ENCODE measurements at regions not wholly inside any gene's neighbourhood (a gene's known extent, or its start where the extent isn't known, plus 50 kb on each side); places are given as distances from the start of the nearest gene placed in this dataset.

DNA sequence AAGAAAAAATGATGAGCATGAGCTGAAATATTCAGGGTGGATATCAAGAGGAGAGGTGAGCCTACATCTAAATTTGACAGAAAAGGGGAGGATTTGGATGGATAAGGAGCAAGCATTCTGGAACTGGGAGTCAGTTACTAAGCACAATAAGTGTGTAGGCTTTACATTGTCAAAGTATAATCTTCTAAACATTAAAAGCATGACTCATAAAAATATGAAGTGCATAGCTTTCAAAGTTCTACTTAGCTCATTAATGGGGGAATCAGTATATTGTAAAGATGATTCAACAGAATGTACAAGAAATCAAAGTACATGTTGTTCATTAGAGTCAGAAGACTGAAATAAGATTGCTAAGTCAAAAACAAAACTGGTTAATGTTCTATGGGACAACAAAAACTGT, 248.0 kb upstream of the GAS1 start:
- DNase-seq (ENCODE audit: extremely low spot score): no peak
- no peak for TF ChIP-seq ZNF384 (IDR thresholded peaks at IDR 0.05)
- CTCF ChIA-PET: no interaction called here
- POLR2A ChIA-PET: no interaction called here

DNA sequence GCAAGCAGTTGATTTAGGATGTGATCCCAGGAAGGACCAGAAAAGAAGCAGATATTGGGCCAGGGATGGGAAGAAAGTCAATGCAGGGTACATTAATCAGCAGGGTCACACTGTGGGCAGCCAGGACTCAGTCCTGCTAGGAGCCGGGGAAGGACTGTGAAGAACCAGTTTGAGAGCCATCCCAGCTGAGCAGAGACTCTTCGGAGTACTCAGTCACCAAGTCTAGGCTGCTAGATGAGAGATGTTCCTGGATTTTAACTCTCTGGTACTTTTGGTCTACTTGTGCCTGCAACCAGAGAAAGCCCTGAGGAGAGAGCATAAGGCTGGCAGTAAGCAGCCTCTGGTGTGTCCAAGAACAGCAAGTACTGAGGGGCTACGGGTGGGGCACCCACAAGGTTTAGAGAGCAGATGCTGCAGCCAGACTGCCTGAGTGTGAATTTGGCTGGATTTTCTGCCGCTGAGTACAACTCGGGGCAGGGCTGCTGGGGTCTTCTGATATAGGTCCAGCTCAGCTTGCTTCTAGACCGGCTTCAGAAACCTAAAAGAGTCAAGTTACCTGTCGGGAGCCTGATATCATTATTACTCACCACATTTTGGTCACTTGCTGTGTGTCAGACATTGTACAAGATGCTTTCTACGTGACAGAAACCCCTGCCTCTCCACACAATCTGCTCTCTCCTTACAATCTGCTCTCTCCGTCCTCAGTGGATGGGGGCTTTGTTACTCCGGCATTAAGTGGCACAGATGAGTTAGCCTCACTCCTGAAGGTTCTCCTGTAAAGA, 250.2 kb upstream of the GAS1 start:
- POLR2A ChIA-PET: no interaction called here
- CTCF ChIA-PET: no interaction called here

DNA sequence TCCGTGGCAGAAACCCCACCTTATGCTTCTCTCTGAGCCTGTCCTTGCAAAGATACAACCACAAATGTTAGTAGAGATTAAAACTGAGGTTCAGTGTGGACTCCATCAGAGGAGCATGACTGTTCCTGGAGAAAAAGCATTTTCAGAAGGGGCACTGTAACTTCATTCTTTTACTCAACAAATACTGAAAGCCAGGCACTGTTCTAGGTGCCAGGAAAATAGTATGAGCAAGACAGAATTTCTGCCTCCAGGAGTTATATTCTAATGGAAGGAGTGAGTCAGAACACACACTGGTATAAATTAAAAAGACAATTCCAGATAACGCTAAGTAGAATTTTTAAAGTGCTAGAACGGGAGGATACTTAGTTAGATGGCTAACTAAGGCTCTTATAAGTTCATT, 251.4 kb upstream of the GAS1 start:
- no peak for DNase-seq (ENCODE audit: extremely low spot score)
- POLR2A ChIA-PET: no interaction called here
- TF ChIP-seq ELF4 (IDR thresholded peaks at IDR 0.05) (no peak), CTBP1 (IDR thresholded peaks at IDR 0.05; ENCODE audit: borderline replicate concordance) (no peak), ZNF384 (IDR thresholded peaks at IDR 0.05) (no peak), L3MBTL2 (conservative IDR thresholded peaks at IDR 0.05) (no peak), SUZ12 (IDR thresholded peaks at IDR 0.05) (no peak), NFRKB (IDR thresholded peaks at IDR 0.05) (no peak), TARDBP (IDR thresholded peaks at IDR 0.05) (no peak), ARNT (IDR thresholded peaks at IDR 0.05) (no peak), BHLHE40 (IDR thresholded peaks at IDR 0.05; ENCODE audit: borderline replicate concordance) (no peak), LEF1 (IDR thresholded peaks at IDR 0.05; ENCODE audit: borderline replicate concordance) (no peak), FOXA1 (IDR thresholded peaks at IDR 0.05) (no peak), SP1 (IDR thresholded peaks at IDR 0.05) (no peak), HDGF (IDR thresholded peaks at IDR 0.05; ENCODE audit: borderline replicate concordance) (no peak), FOXK2 (IDR thresholded peaks at IDR 0.05) (no peak), FOXM1 (IDR thresholded peaks at IDR 0.05; ENCODE audit: borderline replicate concordance) (no peak)
- TF ChIP-seq, protein P1, sequence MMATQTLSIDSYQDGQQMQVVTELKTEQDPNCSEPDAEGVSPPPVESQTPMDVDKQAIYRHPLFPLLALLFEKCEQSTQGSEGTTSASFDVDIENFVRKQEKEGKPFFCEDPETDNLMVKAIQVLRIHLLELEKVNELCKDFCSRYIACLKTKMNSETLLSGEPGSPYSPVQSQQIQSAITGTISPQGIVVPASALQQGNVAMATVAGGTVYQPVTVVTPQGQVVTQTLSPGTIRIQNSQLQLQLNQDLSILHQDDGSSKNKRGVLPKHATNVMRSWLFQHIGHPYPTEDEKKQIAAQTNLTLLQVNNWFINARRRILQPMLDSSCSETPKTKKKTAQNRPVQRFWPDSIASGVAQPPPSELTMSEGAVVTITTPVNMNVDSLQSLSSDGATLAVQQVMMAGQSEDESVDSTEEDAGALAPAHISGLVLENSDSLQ (IDR thresholded peaks at IDR 0.05): no peak
- CTCF ChIA-PET: no interaction called here

More for the DNA sequence above, 250.2 kb upstream of the GAS1 start:
- DNase-seq (ENCODE audit: extremely low spot score): no peak
- no peak for TF ChIP-seq BHLHE40 (IDR thresholded peaks at IDR 0.05; ENCODE audit: borderline replicate concordance)
- TF ChIP-seq NFRKB (IDR thresholded peaks at IDR 0.05): no peak
- no peak for TF ChIP-seq HDGF (IDR thresholded peaks at IDR 0.05; ENCODE audit: borderline replicate concordance)
- TF ChIP-seq L3MBTL2 (conservative IDR thresholded peaks at IDR 0.05): no peak
- no peak for TF ChIP-seq FOXM1 (IDR thresholded peaks at IDR 0.05; ENCODE audit: borderline replicate concordance)
- no peak for TF ChIP-seq TARDBP (IDR thresholded peaks at IDR 0.05)
- no peak for TF ChIP-seq LEF1 (IDR thresholded peaks at IDR 0.05; ENCODE audit: borderline replicate concordance)
- TF ChIP-seq FOXK2 (IDR thresholded peaks at IDR 0.05): no peak
- no peak for TF ChIP-seq FOXA1 (IDR thresholded peaks at IDR 0.05)
- TF ChIP-seq ZNF384 (IDR thresholded peaks at IDR 0.05): no peak
- TF ChIP-seq, protein P1 (IDR thresholded peaks at IDR 0.05): no peak

DNA sequence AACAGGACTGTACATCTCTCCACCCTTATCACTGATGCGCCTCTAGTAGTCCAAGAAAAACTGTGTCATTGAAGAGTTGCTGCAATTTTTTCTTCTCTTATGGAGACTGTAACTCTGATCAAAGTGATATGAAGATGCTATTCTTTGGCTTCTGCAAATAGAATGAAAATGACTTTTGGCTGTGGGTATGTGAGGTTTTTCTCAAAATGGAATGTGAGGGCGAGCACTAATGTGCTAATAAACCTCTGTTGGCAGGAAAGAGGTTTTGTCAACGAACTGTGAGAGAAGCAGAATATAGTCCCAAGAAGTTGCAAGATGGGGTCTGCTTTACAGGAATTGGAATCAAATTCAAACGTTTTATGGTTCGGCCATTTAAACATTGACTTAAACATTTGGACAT, 252.0 kb upstream of the GAS1 start:
- ChIA-PET POLR2A (no interaction called here), CTCF (no interaction called here)
- TF ChIP-seq L3MBTL2 (conservative IDR thresholded peaks at IDR 0.05) (no peak), FOXM1 (IDR thresholded peaks at IDR 0.05; ENCODE audit: borderline replicate concordance) (no peak), TARDBP (IDR thresholded peaks at IDR 0.05) (no peak), ARNT (IDR thresholded peaks at IDR 0.05) (no peak), LEF1 (IDR thresholded peaks at IDR 0.05; ENCODE audit: borderline replicate concordance) (no peak), ELF4 (IDR thresholded peaks at IDR 0.05) (no peak), FOXA1 (IDR thresholded peaks at IDR 0.05) (no peak), SUZ12 (IDR thresholded peaks at IDR 0.05) (no peak), HDGF (IDR thresholded peaks at IDR 0.05; ENCODE audit: borderline replicate concordance) (no peak), SP1 (IDR thresholded peaks at IDR 0.05) (no peak)
- no peak for DNase-seq (ENCODE audit: extremely low spot score)

DNA sequence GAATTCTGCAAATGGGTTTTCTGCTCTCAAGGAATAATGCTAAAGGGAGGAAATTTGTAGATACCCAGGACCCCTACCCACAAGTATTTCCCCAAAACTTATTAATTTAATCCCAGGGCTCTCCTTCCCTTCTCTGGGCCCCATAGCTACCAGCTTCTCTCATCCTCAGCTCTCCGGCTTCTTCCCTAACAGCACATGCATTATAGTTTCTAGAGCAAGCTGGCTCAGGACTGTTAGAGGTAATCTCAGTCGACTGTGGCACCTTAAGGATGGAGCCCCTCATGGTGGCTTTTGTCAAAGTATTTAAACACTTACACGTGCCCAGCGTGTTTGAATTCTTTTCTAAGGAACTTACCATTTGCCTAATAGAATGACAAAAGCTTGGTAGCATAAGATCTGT, 252.5 kb upstream of the GAS1 start:
- CTCF ChIA-PET: no interaction called here
- no peak for TF ChIP-seq SUZ12 (IDR thresholded peaks at IDR 0.05)
- TF ChIP-seq, protein P1 (IDR thresholded peaks at IDR 0.05): no peak
- no peak for TF ChIP-seq CTBP1 (IDR thresholded peaks at IDR 0.05; ENCODE audit: borderline replicate concordance)
- no peak for TF ChIP-seq ARNT (IDR thresholded peaks at IDR 0.05)
- no peak for TF ChIP-seq FOXK2 (IDR thresholded peaks at IDR 0.05)
- TF ChIP-seq BHLHE40 (IDR thresholded peaks at IDR 0.05; ENCODE audit: borderline replicate concordance): no peak
- TF ChIP-seq HDGF (IDR thresholded peaks at IDR 0.05; ENCODE audit: borderline replicate concordance): no peak
- no peak for TF ChIP-seq SP1 (IDR thresholded peaks at IDR 0.05)
- no peak for TF ChIP-seq FOXM1 (IDR thresholded peaks at IDR 0.05; ENCODE audit: borderline replicate concordance)
- TF ChIP-seq ELF4 (IDR thresholded peaks at IDR 0.05): no peak
- TF ChIP-seq LEF1 (IDR thresholded peaks at IDR 0.05; ENCODE audit: borderline replicate concordance): no peak
- no peak for TF ChIP-seq NFRKB (IDR thresholded peaks at IDR 0.05)
- no peak for TF ChIP-seq L3MBTL2 (conservative IDR thresholded peaks at IDR 0.05)
- TF ChIP-seq TARDBP (IDR thresholded peaks at IDR 0.05): no peak
- TF ChIP-seq FOXA1 (IDR thresholded peaks at IDR 0.05): no peak
- no peak for TF ChIP-seq ZNF384 (IDR thresholded peaks at IDR 0.05)
- POLR2A ChIA-PET: no interaction called here
- DNase-seq (ENCODE audit: extremely low spot score): no peak

DNA sequence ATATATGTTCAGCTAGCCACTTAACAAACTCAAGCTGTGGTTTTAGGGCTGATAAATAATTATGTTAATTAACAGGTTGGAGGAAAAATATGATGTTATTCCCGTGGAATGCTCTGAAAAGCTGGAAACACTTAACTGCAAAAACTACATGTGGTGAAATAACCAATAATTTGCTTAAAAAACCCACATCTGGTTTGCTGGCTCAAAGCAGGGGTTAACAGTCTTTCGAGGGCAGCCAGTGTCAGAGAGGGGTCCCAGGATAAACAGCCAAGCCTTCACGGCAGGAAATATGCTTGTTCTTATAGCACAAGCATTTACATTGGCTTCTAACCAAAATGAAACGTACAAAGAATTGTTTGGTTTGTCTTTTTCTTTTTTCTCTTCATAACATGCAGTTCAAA, 254.0 kb upstream of the GAS1 start:
- TF ChIP-seq, protein P1 (IDR thresholded peaks at IDR 0.05): no peak
- ChIA-PET CTCF (no interaction called here), POLR2A (no interaction called here)
- no peak for DNase-seq (ENCODE audit: extremely low spot score)
